Endothelial cell (in vitro differentiated cells): ENCODE measurements at regions not wholly inside any gene's neighbourhood (a gene's known extent, or its start where the extent isn't known, plus 50 kb on each side); places are given as distances from the start of the nearest gene placed in this dataset.

Source experiments
- DNase-seq: peaks from one replicate; pipeline ENCODE4 v3.0.0; 2021; ENCODE audit warnings: low spot score
- H3K27ac Mint-ChIP-seq: one replicate; pipeline ENCODE4 v1.8.0; 2021; ENCODE audit warnings: mixed read lengths, inconsistent platforms; ENCODE audit not compliant: unreplicated experiment
- H3K27me3 Mint-ChIP-seq: one replicate; pipeline ENCODE4 v1.8.0; 2021; ENCODE audit warnings: mild to moderate bottlenecking, moderate library complexity, mixed read lengths, inconsistent platforms; ENCODE audit not compliant: unreplicated experiment
- H3K36me3 Mint-ChIP-seq: one replicate; pipeline ENCODE4 v1.8.0; 2021; ENCODE audit warnings: mild to moderate bottlenecking, low read depth, mixed read lengths, inconsistent platforms; ENCODE audit not compliant: unreplicated experiment
- H3K4me1 Mint-ChIP-seq: one replicate; pipeline ENCODE4 v1.8.0; 2021; ENCODE audit warnings: mild to moderate bottlenecking, mixed read lengths, inconsistent platforms; ENCODE audit not compliant: unreplicated experiment
- H3K4me3 Mint-ChIP-seq: one replicate; pipeline ENCODE4 v1.8.0; 2021; ENCODE audit warnings: mild to moderate bottlenecking, mixed read lengths, inconsistent platforms; ENCODE audit not compliant: unreplicated experiment
- H3K9me3 Mint-ChIP-seq: one replicate; pipeline ENCODE4 v1.8.0; 2021; ENCODE audit warnings: mixed read lengths, inconsistent platforms; ENCODE audit not compliant: unreplicated experiment
- CTCF ChIP-seq: fragments of 200-600 bp; sonication (generic); IDR thresholded peaks from one replicate; pipeline ENCODE4 v1.5.0; 2021; ENCODE audit warnings: antibody characterized with exemption; ENCODE audit not compliant: unreplicated experiment

DNA sequence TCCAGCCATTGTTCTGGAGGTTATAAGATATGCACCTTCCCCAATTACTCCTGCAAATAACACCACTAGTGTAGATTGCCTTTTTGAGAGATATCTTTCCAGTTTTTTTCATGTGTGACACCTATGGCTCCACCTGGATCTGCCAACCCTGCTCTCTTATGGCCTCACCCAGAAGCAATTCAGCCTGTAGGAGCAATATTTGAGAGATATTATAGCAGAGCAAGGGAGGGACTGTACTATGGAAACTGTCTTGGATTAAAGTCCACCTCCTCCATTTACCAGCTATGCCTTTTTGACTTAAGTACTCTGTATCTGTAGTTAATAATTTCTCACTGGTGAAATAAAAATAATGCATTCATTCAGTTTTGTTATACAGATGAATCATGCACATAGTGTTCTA, 803.5 kb downstream of the NLGN4X start:
- H3K4me3 Mint-ChIP-seq, result no peak overlapping the region
- no peaks in the 10 kb centered on the region for H3K4me1 Mint-ChIP-seq
- no peaks in the 10 kb centered on the region for H3K36me3 Mint-ChIP-seq
- no peak overlapping the region for H3K27ac Mint-ChIP-seq
- H3K27me3 Mint-ChIP-seq, result peaks cover 3% of the 10 kb centered on the region
- TF ChIP-seq CTCF, result no peak
- no peak for DNase-seq
- no peaks in the 10 kb centered on the region for H3K9me3 Mint-ChIP-seq

DNA sequence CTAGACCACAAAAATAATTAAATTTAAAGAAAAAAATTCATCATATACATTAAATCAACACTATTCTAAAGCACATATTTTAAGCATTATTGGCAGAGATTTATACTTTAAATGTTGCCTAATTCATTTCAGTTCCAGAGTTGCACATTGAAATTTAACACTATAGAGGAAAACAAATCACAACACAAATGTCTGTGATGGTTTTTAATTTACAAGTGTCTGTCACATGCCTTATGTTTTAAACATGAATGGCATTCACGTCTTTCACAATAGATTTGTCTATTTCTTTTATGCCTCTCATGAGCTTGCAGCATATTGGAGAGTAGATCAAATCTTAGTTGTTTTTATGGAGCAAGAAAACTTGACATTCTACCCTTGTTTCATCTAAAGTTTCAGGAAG, 811.3 kb downstream of the NLGN4X start:
- Mint-ChIP-seq H3K36me3 (no peaks in the 10 kb centered on the region), H3K4me3 (no peak overlapping the region), H3K9me3 (no peaks in the 10 kb centered on the region), H3K27ac (no peak overlapping the region), H3K27me3 (no peaks in the 10 kb centered on the region), H3K4me1 (no peaks in the 10 kb centered on the region)
- no peak for TF ChIP-seq CTCF
- DNase-seq, result no peak

- H3K27me3 Mint-ChIP-seq, result no peaks in the 10 kb centered on the region
- H3K9me3 Mint-ChIP-seq, result no peaks in the 10 kb centered on the region
- no peak overlapping the region for H3K27ac Mint-ChIP-seq
- TF ChIP-seq CTCF, result no peak
- no peaks in the 10 kb centered on the region for H3K36me3 Mint-ChIP-seq
- H3K4me1 Mint-ChIP-seq, result no peaks in the 10 kb centered on the region
- DNase-seq, result no peak
- H3K4me3 Mint-ChIP-seq, result no peak overlapping the region
Measured at GRCh38 chrX:5415738-5416137, 812.9 kb downstream of the NLGN4X start.

DNA sequence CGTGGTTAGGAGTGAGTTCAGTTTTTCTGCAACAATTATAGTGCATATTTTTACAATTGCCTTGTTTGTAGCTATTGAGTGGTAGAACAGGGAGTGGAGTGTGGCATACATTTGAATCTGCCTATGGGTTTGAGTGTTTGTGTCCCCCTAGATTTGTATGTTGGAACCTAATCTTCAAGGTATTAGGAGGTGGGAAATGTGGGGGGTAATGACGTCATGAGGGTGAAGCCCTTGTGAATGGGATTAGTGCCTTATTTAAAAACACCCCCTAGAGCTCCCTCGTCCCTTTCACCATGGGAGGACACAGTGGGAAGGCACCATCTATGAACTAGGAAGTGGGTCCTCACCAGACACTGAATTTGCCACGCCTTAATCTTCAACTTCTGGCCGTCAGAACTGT, 819.6 kb downstream of the NLGN4X start:
- Mint-ChIP-seq H3K27me3 (no peaks in the 10 kb centered on the region), H3K9me3 (no peaks in the 10 kb centered on the region), H3K4me1 (no peaks in the 10 kb centered on the region), H3K4me3 (no peak overlapping the region), H3K27ac (no peak overlapping the region), H3K36me3 (no peaks in the 10 kb centered on the region)
- no peak for DNase-seq
- no peak for TF ChIP-seq CTCF

DNA sequence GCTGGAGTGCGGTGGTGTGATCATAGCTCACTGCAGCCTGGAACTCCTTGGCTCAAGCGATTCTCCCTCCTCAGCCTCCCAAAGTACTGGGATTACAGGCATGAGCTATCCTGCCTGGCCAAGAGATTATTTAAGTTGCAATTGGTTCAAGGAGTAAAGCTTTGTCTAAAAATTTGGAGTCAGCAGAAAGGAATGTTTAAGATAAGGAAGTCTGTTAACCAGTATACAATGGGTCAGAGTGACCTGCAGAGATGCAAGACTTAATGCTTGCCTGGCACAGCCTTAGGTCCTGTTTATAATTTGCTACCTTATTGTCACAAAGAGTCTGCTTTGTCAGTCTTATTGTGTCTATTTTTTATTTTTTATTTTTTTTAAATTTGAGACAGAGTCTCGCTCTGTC, 826.2 kb downstream of the NLGN4X start:
- no peak for TF ChIP-seq CTCF
- H3K27ac Mint-ChIP-seq, result no peak overlapping the region
- no peaks in the 10 kb centered on the region for H3K36me3 Mint-ChIP-seq
- no peaks in the 10 kb centered on the region for H3K27me3 Mint-ChIP-seq
- no peak overlapping the region for H3K4me3 Mint-ChIP-seq
- no peak for DNase-seq
- peaks cover 8% of the 10 kb centered on the region for H3K4me1 Mint-ChIP-seq
- H3K9me3 Mint-ChIP-seq, result no peaks in the 10 kb centered on the region
